ENCODE measurements at regions not wholly inside any gene's neighbourhood (a gene's known extent, or its start where the extent isn't known, plus 50 kb on each side); places are given as distances from the start of the nearest gene placed in this dataset.

GRCh38 chr2:39854771-39855170 lies 75.7 kb upstream of the THUMPD2 start:
- Mint-ChIP-seq H3K27ac (no peak overlapping the region), H3K4me1 (peaks cover 14% of the 10 kb centered on the region), H3K9me3 (no peaks in the 10 kb centered on the region), H3K36me3 (ENCODE audit: low read depth) (no peaks in the 10 kb centered on the region), H3K27me3 (no peaks in the 10 kb centered on the region), H3K4me3 (no peak overlapping the region)
- POLR2A ChIA-PET: no interaction called here
- DNase-seq: no peak
- no peak for ATAC-seq (ENCODE audit: low read depth)
- no peak for TF ChIP-seq CTCF (IDR thresholded peaks at IDR 0.05)
- intact Hi-C loops (cut with micrococcal nuclease): no loop called here
- CTCF ChIA-PET: no interaction called here

- CTCF ChIA-PET: no interaction called here
- no peak for DNase-seq
These were observed 73.8 kb upstream of the THUMPD2 start for GRCh38 chr2:39852831-39853230.

GRCh38 chr2:39851651-39852110 lies 72.6 kb upstream of the THUMPD2 start:
- POLR2A ChIA-PET: no interaction called here
- Mint-ChIP-seq H3K27me3 (no peaks in the 10 kb centered on the region), H3K9me3 (no peaks in the 10 kb centered on the region), H3K4me3 (no peak overlapping the region), H3K4me1 (peaks cover 14% of the 10 kb centered on the region), H3K36me3 (ENCODE audit: low read depth) (no peaks in the 10 kb centered on the region), H3K27ac (no peak overlapping the region)
- ATAC-seq (ENCODE audit: low read depth): no peak
- CTCF ChIA-PET: interaction anchor here (0.9 kb wide), 1 partner anchor 62 kb away, joined by 3 read pairs; no protein-coding TSS in a partner anchor
- TF ChIP-seq CTCF (IDR thresholded peaks at IDR 0.05): no peak
- DNase-seq: no peak
- intact Hi-C loops (cut with micrococcal nuclease): no loop called here

More at GRCh38 chr2:39852831-39853230, 73.8 kb upstream of the THUMPD2 start:
- H3K4me3 Mint-ChIP-seq: no peak overlapping the region
- H3K36me3 Mint-ChIP-seq (ENCODE audit: low read depth): no peaks in the 10 kb centered on the region
- intact Hi-C loops (cut with micrococcal nuclease): no loop called here
- POLR2A ChIA-PET: no interaction called here
- no peaks in the 10 kb centered on the region for H3K9me3 Mint-ChIP-seq
- no peak for ATAC-seq (ENCODE audit: low read depth)
- no peak overlapping the region for H3K27ac Mint-ChIP-seq
- no peak for TF ChIP-seq CTCF (IDR thresholded peaks at IDR 0.05)
- no peaks in the 10 kb centered on the region for H3K27me3 Mint-ChIP-seq
- peaks cover 14% of the 10 kb centered on the region for H3K4me1 Mint-ChIP-seq

GRCh38 chr2:39851251-39851650 lies 72.2 kb upstream of the THUMPD2 start:
- Mint-ChIP-seq H3K27me3 (no peaks in the 10 kb centered on the region), H3K9me3 (no peaks in the 10 kb centered on the region), H3K27ac (no peak overlapping the region), H3K4me3 (no peak overlapping the region), H3K36me3 (ENCODE audit: low read depth) (no peaks in the 10 kb centered on the region), H3K4me1 (peaks cover 14% of the 10 kb centered on the region)
- CTCF ChIA-PET: interaction anchor here (0.9 kb wide), 1 partner anchor 62 kb away, joined by 3 read pairs; no protein-coding TSS in a partner anchor
- intact Hi-C loops (cut with micrococcal nuclease): no loop called here
- DNase-seq (no peak), ATAC-seq (ENCODE audit: low read depth) (no peak)
- no peak for TF ChIP-seq CTCF (IDR thresholded peaks at IDR 0.05)
- POLR2A ChIA-PET: no interaction called here

- CTCF ChIA-PET: no interaction called here
- ATAC-seq (ENCODE audit: low read depth) (no peak), DNase-seq (no peak)
- TF ChIP-seq CTCF (IDR thresholded peaks at IDR 0.05): no peak
- Mint-ChIP-seq H3K4me1 (peaks cover 14% of the 10 kb centered on the region), H3K4me3 (no peak overlapping the region), H3K27ac (no peak overlapping the region), H3K9me3 (no peaks in the 10 kb centered on the region), H3K36me3 (ENCODE audit: low read depth) (no peaks in the 10 kb centered on the region), H3K27me3 (no peaks in the 10 kb centered on the region)
- POLR2A ChIA-PET: no interaction called here
- intact Hi-C loops (cut with micrococcal nuclease): no loop called here
These were observed 71.0 kb upstream of the THUMPD2 start for GRCh38 chr2:39849982-39850526.
